Peyer's patch (tissue), 4 donors: ENCODE measurements at regions not wholly inside any gene's neighbourhood (a gene's known extent, or its start where the extent isn't known, plus 50 kb on each side); places are given as distances from the start of the nearest gene placed in this dataset.
"Not testable (repeated sequence)": the region's sequence is repeated elsewhere in the genome, so short reads cannot be mapped to it uniquely, and the experiment has no call there.

Source experiments
- DNase-seq, 3 donors: peaks; one replicate each; pipeline ENCODE4 v3.0.0-alpha.2; 2017 to 2019
- H3K27ac ChIP-seq, 4 donors: fragments of 200-600 bp; sonication (generic); one replicate each; pipeline ENCODE4 v1.5.1; 2016 to 2019
- H3K27me3 ChIP-seq, 2 donors: fragments of 200-600 bp; sonication (generic); one replicate each; pipeline ENCODE4 v1.5.1; 2019
- H3K36me3 ChIP-seq, 3 donors: fragments of 200-600 bp; sonication (generic); one replicate each; pipeline ENCODE4 v1.5.1; 2016 to 2019
- H3K4me1 ChIP-seq, 4 donors: fragments of 200-600 bp; sonication (generic); one replicate each; pipeline ENCODE4 v1.5.1; 2016 to 2019
- H3K4me3 ChIP-seq, 4 donors: fragments of 200-600 bp; sonication (generic); 1 replicate in 3 of 4; 2 replicates in 1 of 4; pipeline ENCODE4 v1.5.1; 2016 to 2019; ENCODE audit warnings: mild to moderate bottlenecking in 1 of 4
- H3K9me3 ChIP-seq, 4 donors: fragments of 200-600 bp; sonication (generic); one replicate each; pipeline ENCODE4 v1.5.1; 2016 to 2019; ENCODE audit warnings: mild to moderate bottlenecking in 1 of 4
- POLR2A ChIP-seq, 2 donors: fragments of 450-650 bp; IDR thresholded peaks; one replicate each; pipeline ENCODE4 v1.5.1; 2017; ENCODE audit warnings: antibody characterized with exemption in 2 of 2, mild to moderate bottlenecking in 2 of 2, moderate library complexity in 2 of 2
- TF ChIP-seq, protein P1 (sequence below), 6 experiments: fragments of 450-650 bp in 4 of 6; fragments of 200-600 bp in 2 of 6; sonication (generic) in 1 of 6; IDR thresholded peaks; one replicate each; pipeline ENCODE4 v1.5.1; 2017 to 2019; ENCODE audit warnings: antibody characterized with exemption in 6 of 6, mild to moderate bottlenecking in 3 of 6, moderate library complexity in 1 of 6

DNA sequence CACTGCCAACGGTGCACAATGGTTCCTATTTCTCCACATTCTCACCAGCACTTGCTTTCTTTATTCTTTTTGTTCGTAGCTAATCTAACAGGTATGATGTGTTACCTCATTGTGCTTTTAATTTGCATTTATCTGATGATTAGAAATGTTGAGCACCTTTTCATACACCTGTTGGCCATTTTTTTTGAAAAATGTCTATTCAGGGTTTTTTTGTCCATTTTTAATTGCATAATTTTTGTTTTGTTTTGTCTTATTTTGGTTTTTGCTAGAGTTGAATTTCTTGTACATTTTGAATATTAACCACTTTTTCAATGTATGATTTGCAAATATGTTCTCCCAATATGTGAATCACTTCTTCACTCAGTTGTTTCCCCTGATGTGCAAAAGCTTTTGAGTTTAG, 150.6 kb downstream of the TENT5A start:
- no peak overlapping the region for H3K27ac ChIP-seq
- H3K9me3 ChIP-seq = no peaks in the 10 kb centered on the region
- DNase-seq = no peak
- no peaks in the 10 kb centered on the region for H3K4me1 ChIP-seq
- no peak overlapping the region for H3K4me3 ChIP-seq
- no peak for TF ChIP-seq POLR2A (IDR thresholded peaks at IDR 0.05)
- TF ChIP-seq, protein P1, sequence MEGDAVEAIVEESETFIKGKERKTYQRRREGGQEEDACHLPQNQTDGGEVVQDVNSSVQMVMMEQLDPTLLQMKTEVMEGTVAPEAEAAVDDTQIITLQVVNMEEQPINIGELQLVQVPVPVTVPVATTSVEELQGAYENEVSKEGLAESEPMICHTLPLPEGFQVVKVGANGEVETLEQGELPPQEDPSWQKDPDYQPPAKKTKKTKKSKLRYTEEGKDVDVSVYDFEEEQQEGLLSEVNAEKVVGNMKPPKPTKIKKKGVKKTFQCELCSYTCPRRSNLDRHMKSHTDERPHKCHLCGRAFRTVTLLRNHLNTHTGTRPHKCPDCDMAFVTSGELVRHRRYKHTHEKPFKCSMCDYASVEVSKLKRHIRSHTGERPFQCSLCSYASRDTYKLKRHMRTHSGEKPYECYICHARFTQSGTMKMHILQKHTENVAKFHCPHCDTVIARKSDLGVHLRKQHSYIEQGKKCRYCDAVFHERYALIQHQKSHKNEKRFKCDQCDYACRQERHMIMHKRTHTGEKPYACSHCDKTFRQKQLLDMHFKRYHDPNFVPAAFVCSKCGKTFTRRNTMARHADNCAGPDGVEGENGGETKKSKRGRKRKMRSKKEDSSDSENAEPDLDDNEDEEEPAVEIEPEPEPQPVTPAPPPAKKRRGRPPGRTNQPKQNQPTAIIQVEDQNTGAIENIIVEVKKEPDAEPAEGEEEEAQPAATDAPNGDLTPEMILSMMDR (IDR thresholded peaks at IDR 0.05) = no peak
- no peaks in the 10 kb centered on the region for H3K27me3 ChIP-seq
- no peaks in the 10 kb centered on the region for H3K36me3 ChIP-seq

- H3K27me3 ChIP-seq, DNase-seq, H3K36me3 ChIP-seq, H3K4me3 ChIP-seq, H3K9me3 ChIP-seq, H3K27ac ChIP-seq, H3K4me1 ChIP-seq: not testable (repeated sequence)
These were observed 152.0 kb downstream of the TENT5A start for GRCh38 chr6:81600488-81600887.

DNA sequence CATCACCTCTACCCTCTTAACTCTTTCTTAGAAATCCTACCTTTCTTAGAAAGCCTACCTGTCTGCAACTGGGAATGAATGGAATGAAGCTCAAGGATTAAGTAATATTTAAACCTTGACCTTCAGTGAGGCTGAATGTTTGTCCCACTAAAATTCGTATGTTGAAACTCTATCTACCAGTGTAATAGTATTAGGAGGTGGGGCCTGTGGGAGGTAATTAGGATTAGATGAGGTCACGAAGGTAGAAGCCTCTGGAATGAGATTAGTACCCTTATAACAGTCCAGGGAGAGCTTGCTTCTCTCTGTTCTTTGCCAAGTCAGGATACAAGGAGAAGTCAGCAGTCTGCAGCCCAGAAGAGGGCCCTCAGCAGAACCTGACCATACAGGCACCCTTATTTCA, 158.0 kb downstream of the TENT5A start:
- TF ChIP-seq, protein P1 (IDR thresholded peaks at IDR 0.05) = no peak
- TF ChIP-seq POLR2A (IDR thresholded peaks at IDR 0.05) = no peak
- H3K27ac ChIP-seq = no peak overlapping the region
- H3K27me3 ChIP-seq = no peaks in the 10 kb centered on the region
- H3K36me3 ChIP-seq = no peaks in the 10 kb centered on the region
- no peaks in the 10 kb centered on the region for H3K9me3 ChIP-seq
- no peak for DNase-seq
- H3K4me3 ChIP-seq = no peak overlapping the region
- H3K4me1 ChIP-seq = no peaks in the 10 kb centered on the region

DNA sequence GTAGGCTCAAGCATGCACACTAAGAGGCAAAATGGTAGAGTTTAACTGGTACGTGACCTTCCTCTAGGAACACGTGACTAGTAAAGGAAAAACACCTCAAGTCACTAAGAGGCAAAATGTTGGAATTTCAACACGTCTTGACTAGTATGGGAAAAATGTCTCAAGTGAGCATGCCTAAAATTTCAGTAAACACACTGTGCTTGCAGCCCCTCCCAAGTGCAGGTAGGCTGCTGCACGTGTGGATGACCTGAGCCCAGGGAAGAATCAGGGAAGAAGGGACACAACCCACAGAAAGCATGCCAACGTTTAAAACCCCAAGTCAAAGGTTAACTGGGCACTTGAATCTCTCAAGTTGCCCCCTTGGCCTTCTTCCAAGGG, 162.2 kb downstream of the TENT5A start:
- no peak overlapping the region for H3K4me3 ChIP-seq

GRCh38 chr6:81589465-81590313, 162.8 kb downstream of the TENT5A start:
- no peaks in the 10 kb centered on the region for H3K27me3 ChIP-seq
- H3K27ac ChIP-seq = no peak overlapping the region
- DNase-seq = no peak
- no peaks in the 10 kb centered on the region for H3K9me3 ChIP-seq
- no peaks in the 10 kb centered on the region for H3K36me3 ChIP-seq
- TF ChIP-seq, protein P1 (IDR thresholded peaks at IDR 0.05) = no peak
- TF ChIP-seq POLR2A (IDR thresholded peaks at IDR 0.05) = no peak
- H3K4me1 ChIP-seq = no peaks in the 10 kb centered on the region
- H3K4me3 ChIP-seq = no peak overlapping the region

More for the DNA sequence above, 162.2 kb downstream of the TENT5A start:
- Histone ChIP-seq H3K27me3 (no peaks in the 10 kb centered on the region), H3K36me3 (no peaks in the 10 kb centered on the region), H3K4me1 (no peaks in the 10 kb centered on the region), H3K9me3 (no peaks in the 10 kb centered on the region), H3K27ac (no peak overlapping the region)
- DNase-seq = no peak
- TF ChIP-seq, protein P1 (IDR thresholded peaks at IDR 0.05) = no peak

GRCh38 chr6:81585686-81586085, 166.8 kb downstream of the TENT5A start:
- not testable (repeated sequence) for H3K4me1 ChIP-seq, H3K4me3 ChIP-seq, H3K36me3 ChIP-seq

DNA sequence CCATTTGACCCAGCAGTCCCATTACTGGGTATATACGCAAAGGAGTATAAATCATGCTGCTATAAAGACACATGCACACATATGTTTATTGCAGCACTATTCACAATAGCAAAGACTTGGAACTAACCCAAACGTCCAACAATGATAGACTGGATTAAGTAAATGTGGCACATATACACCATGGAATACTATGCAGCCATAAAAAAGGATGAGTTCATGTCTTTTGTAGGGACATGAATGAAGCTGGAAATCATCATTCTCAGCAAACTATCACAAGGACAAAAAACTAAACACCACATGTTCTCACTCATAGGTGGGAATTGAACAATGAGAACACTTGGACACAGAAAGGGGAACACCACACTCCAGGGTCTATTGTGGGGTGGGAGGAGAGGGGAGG, 168.3 kb downstream of the TENT5A start:
- not testable (repeated sequence) for H3K9me3 ChIP-seq, DNase-seq, H3K4me3 ChIP-seq, H3K27ac ChIP-seq, H3K27me3 ChIP-seq, H3K4me1 ChIP-seq, H3K36me3 ChIP-seq

More at GRCh38 chr6:81585686-81586085, 166.8 kb downstream of the TENT5A start:
- not testable (repeated sequence) for H3K9me3 ChIP-seq, H3K27ac ChIP-seq, DNase-seq, H3K27me3 ChIP-seq
